ENCODE measurements at regions not wholly inside any gene's neighbourhood (a gene's known extent, or its start where the extent isn't known, plus 50 kb on each side); places are given as distances from the start of the nearest gene placed in this dataset.

DNA sequence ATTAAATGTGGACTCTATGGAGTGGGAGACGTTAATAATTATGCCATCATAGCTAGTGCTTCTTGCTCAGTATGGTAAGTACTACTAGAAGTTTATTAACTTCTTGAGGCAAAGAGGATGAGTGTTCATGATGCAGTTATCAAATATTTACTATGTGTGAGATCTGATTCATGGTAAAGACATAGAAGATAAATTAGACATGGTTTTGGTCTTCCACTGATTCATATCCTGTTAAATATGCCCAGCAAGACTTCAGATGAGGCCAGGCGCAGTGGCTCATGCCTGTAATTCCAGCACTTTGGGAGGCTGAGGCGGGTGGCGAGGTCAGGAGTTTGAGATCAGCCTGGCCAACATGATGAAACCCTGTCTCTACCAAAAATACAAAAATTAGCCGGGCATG lies 547.1 kb upstream of the ANKRD30A start:
- Histone ChIP-seq H3K36me3 (ENCODE audit: control insufficient read depth, insufficient read depth, low read length) (no peaks in the 10 kb centered on the region), H3K4me3 (ENCODE audit: low read depth, low read length) (no peak overlapping the region), H3K27me3 (ENCODE audit: control insufficient read depth, insufficient read depth, low read length) (no peaks in the 10 kb centered on the region)
- DNase-seq (ENCODE audit: low read depth): no peak
- TF ChIP-seq, protein P1, sequence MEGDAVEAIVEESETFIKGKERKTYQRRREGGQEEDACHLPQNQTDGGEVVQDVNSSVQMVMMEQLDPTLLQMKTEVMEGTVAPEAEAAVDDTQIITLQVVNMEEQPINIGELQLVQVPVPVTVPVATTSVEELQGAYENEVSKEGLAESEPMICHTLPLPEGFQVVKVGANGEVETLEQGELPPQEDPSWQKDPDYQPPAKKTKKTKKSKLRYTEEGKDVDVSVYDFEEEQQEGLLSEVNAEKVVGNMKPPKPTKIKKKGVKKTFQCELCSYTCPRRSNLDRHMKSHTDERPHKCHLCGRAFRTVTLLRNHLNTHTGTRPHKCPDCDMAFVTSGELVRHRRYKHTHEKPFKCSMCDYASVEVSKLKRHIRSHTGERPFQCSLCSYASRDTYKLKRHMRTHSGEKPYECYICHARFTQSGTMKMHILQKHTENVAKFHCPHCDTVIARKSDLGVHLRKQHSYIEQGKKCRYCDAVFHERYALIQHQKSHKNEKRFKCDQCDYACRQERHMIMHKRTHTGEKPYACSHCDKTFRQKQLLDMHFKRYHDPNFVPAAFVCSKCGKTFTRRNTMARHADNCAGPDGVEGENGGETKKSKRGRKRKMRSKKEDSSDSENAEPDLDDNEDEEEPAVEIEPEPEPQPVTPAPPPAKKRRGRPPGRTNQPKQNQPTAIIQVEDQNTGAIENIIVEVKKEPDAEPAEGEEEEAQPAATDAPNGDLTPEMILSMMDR (IDR thresholded peaks at IDR 0.05; ENCODE audit: insufficient read depth, low read length, poor library complexity, severe bottlenecking): no peak

DNA sequence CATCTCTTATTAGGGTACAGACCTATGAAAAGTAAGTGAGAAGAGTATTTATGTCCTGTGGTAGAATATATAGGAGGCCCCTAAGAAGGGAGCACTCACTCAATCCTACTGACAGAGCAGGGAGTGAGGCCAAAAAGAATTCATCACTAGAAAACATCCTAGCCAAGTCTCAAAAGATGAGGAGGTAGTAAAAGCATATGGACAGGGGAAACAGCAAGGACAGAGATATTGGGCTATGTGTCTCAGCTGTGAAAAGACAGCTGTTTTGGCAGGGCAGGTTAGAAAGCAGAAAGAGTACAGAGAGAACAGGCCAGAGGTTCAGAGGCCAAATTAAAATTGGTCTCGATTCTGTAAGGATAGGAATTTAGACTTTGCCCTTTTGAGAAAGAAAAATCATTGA lies 548.3 kb upstream of the ANKRD30A start:
- TF ChIP-seq, protein P1 (IDR thresholded peaks at IDR 0.05; ENCODE audit: insufficient read depth, low read length, poor library complexity, severe bottlenecking): no peak
- DNase-seq (ENCODE audit: low read depth): no peak
- no peak overlapping the region for H3K4me3 ChIP-seq (ENCODE audit: low read depth, low read length)
- no peaks in the 10 kb centered on the region for H3K36me3 ChIP-seq (ENCODE audit: control insufficient read depth, insufficient read depth, low read length)
- no peaks in the 10 kb centered on the region for H3K27me3 ChIP-seq (ENCODE audit: control insufficient read depth, insufficient read depth, low read length)

DNA sequence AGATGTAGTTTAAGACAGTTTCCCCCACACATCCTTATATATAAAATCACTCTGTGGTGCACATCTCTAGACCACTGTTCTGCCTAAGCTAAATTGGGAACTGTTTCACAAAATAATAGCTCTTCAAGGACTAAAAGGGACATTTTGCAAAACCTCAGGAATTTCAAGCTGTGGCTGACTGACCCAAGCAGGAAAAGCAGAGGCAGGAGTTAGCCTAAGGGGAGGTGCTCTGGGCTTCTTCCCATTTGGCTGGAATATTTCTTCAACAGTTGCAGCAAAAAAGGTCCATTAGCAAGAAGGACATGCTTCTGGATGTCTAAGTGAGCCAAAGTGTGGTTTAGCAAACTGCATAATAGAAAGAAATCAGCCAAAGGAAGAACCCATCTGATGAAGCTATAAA lies 551.2 kb upstream of the ANKRD30A start:
- no peak for DNase-seq (ENCODE audit: low read depth)
- TF ChIP-seq, protein P1 (IDR thresholded peaks at IDR 0.05; ENCODE audit: insufficient read depth, low read length, poor library complexity, severe bottlenecking): no peak
- Histone ChIP-seq H3K4me3 (ENCODE audit: low read depth, low read length) (no peak overlapping the region), H3K27me3 (ENCODE audit: control insufficient read depth, insufficient read depth, low read length) (no peaks in the 10 kb centered on the region), H3K36me3 (ENCODE audit: control insufficient read depth, insufficient read depth, low read length) (no peaks in the 10 kb centered on the region)

DNA sequence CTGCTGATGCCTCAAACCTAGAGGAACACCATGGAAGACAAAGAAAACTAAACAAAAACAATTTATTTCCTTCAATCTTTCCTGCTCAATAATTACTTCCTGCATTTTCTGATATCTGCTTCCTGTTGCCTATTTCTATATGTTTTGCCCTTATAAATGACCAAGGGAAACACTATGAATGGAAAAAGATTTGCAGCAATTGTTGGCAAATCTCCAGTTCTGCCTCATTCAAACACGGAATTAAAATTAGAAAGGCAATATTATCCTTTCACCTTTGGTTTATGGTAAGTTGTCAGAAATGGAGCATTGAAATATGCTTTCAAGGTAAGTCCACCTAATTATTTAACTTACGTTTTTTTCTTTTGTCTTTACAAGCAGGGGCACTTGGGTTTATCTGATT lies 552.2 kb upstream of the ANKRD30A start:
- Histone ChIP-seq H3K36me3 (ENCODE audit: control insufficient read depth, insufficient read depth, low read length) (no peaks in the 10 kb centered on the region), H3K27me3 (ENCODE audit: control insufficient read depth, insufficient read depth, low read length) (no peaks in the 10 kb centered on the region), H3K4me3 (ENCODE audit: low read depth, low read length) (no peak overlapping the region)
- no peak for DNase-seq (ENCODE audit: low read depth)
- TF ChIP-seq, protein P1 (IDR thresholded peaks at IDR 0.05; ENCODE audit: insufficient read depth, low read length, poor library complexity, severe bottlenecking): no peak

DNA sequence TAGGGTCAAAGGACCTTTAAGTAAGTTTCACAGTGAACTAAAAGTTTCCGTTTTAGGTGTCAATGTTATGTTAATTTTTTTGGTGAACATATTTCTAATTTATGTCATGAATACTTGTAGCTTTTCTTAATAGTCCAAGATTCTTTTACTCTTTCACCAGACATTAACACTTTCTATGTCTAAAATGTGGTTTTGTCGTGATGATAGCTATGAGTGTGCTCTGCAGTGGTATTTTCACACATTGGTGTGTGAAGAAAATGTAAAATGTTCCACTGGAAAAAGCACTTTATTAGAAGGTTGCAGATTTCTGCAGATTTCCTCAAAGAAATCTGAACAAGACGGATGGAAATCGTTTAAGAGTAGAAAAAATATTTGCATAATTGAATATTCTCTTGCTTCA lies 561.0 kb upstream of the ANKRD30A start:
- TF ChIP-seq, protein P1 (IDR thresholded peaks at IDR 0.05; ENCODE audit: insufficient read depth, low read length, poor library complexity, severe bottlenecking): no peak
- no peaks in the 10 kb centered on the region for H3K36me3 ChIP-seq (ENCODE audit: control insufficient read depth, insufficient read depth, low read length)
- DNase-seq (ENCODE audit: low read depth): no peak
- no peak overlapping the region for H3K4me3 ChIP-seq (ENCODE audit: low read depth, low read length)
- no peaks in the 10 kb centered on the region for H3K27me3 ChIP-seq (ENCODE audit: control insufficient read depth, insufficient read depth, low read length)

Data from kidney epithelial cell (primary cell).